Ectodermal cell (in vitro differentiated cells): ENCODE measurements at regions not wholly inside any gene's neighbourhood (a gene's known extent, or its start where the extent isn't known, plus 50 kb on each side); places are given as distances from the start of the nearest gene placed in this dataset.

Source experiments
- H3K27ac ChIP-seq: 2 replicates; pipeline ENCODE4 v1.7.0; 2013; ENCODE audit warnings: mild to moderate bottlenecking, low read depth, low read length; ENCODE audit not compliant: insufficient read depth, poor library complexity, severe bottlenecking
- H3K27me3 ChIP-seq: 2 replicates; pipeline ENCODE4 v1.7.0; 2013; ENCODE audit warnings: mild to moderate bottlenecking, low read length; ENCODE audit not compliant: insufficient read depth, control insufficient read depth, poor library complexity, severe bottlenecking
- H3K36me3 ChIP-seq: one replicate; pipeline ENCODE4 v1.7.0; 2013; ENCODE audit warnings: low read length; ENCODE audit not compliant: control insufficient read depth, insufficient read depth
- H3K4me1 ChIP-seq: one replicate; pipeline ENCODE4 v1.7.0; 2013; ENCODE audit warnings: low read length; ENCODE audit not compliant: control insufficient read depth, insufficient read depth
- H3K4me3 ChIP-seq: 2 replicates; pipeline ENCODE4 v1.7.0; 2013; ENCODE audit warnings: low read depth, low read length, control low read depth; ENCODE audit not compliant: insufficient read depth
- H3K9me3 ChIP-seq: 2 replicates; pipeline ENCODE4 v1.7.0; 2013; ENCODE audit warnings: mild to moderate bottlenecking, low read length, moderate library complexity; ENCODE audit not compliant: control insufficient read depth
- WGBS, 2 experiments: methylation state at CpG; one replicate each; pipeline ENCODE4 v1.1.7; 2013; ENCODE audit warnings: missing lambda C conversion rate in 2 of 2; 5-methylcytosine and 5-hydroxymethylcytosine counted together

DNA sequence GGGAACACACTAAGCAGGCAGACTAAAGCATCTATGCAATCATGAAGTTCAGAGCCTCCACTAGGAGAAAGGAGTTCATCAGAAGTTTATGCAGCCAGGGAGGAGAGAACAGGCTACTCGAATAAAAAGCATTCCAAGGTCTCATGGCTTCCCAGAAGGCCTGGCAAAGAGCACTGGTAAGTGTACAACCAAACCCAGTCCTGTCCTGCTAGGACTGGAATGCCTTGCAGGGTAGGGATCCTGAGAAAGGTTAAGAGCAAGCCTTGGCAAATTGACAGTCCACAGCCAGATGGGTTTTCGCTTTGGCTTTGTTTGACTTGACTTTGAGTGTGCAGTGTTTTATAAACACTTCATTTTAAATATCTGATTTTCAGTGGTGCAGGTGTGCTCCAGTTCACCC is 133.6 kb upstream of the ATP1B1 start:
- H3K36me3 ChIP-seq, result no peaks in the 10 kb centered on the region
- H3K4me3 ChIP-seq, result no peak overlapping the region
- H3K27ac ChIP-seq, result no peak overlapping the region
- no peaks in the 10 kb centered on the region for H3K9me3 ChIP-seq
- 92 to 94% methylated on average over 2 of the region's 2 CpGs for WGBS, 2 experiments
- H3K27me3 ChIP-seq, result no peaks in the 10 kb centered on the region
- peaks cover 9% of the 10 kb centered on the region for H3K4me1 ChIP-seq

DNA sequence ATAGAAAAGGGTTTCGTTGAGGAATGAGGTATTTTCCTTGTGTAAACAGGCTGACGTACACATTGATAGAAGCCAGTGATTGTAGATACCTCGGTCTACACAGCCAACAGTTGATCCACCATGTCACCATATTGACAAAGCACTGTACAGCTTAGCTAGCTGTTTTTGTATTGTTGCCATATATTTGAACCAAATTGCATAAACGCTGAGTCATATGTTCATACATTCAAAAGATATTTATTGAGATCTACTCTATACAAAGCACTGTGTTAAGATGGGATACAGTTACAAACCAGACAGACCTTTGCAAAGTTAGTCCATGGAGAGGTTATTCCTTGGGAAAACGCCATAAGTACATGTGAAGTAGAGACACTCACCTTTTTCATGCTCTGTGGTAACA is 132.4 kb upstream of the ATP1B1 start:
- Histone ChIP-seq H3K27ac (no peak overlapping the region), H3K27me3 (no peaks in the 10 kb centered on the region), H3K4me3 (no peak overlapping the region), H3K4me1 (peaks cover 9% of the 10 kb centered on the region), H3K36me3 (no peaks in the 10 kb centered on the region), H3K9me3 (no peaks in the 10 kb centered on the region)
- 95 to 98% methylated on average over 4 to 5 of the region's 5 CpGs for WGBS, 2 experiments

DNA sequence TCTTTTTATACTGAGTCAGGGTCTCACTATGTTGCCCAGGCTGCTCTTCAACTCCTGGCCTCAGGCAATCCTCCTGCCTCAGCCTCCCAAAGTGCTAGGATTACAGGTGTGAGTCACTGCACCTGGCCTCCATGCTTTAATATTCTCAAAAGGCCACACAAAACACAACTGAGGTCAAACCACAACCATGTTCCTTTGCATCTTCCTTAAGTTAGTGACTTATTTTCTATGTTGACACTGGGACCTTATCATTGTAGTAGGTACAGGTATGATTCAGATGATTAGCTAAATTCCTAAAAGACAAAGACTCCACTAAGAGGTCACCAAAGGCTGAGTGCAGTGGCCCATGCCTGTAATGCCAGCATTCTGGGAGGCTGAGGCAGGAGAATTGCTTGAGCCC is 131.9 kb upstream of the ATP1B1 start:
- Histone ChIP-seq H3K36me3 (no peaks in the 10 kb centered on the region), H3K27ac (no peak overlapping the region), H3K27me3 (no peaks in the 10 kb centered on the region), H3K9me3 (no peaks in the 10 kb centered on the region), H3K4me1 (peaks cover 9% of the 10 kb centered on the region), H3K4me3 (no peak overlapping the region)

DNA sequence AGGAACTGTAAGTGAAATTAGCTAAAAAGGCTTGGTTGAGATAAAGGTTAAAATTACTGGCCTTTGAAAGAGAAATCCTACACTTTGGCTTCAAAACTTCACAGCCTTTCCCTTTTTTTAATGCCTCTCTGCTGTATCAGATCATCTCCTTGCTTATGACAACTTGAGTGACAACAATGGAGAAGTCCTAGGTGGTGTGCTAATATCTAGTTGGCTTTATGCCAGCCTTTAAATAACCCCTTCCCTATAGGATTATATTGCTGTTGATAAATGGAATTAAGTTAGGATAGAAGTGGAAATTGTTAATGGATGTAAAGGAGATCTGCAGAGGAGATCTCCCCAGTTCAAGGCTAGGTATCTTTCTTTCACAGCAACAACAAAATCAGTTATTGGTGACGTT is 130.2 kb upstream of the ATP1B1 start:
- no peaks in the 10 kb centered on the region for H3K9me3 ChIP-seq
- H3K27me3 ChIP-seq, result no peaks in the 10 kb centered on the region
- H3K36me3 ChIP-seq, result no peaks in the 10 kb centered on the region
- no peak overlapping the region for H3K27ac ChIP-seq
- peaks cover 4% of the 10 kb centered on the region for H3K4me1 ChIP-seq
- WGBS, 2 experiments, result 100% methylated on average over 1 of the region's 1 CpG
- no peak overlapping the region for H3K4me3 ChIP-seq

DNA sequence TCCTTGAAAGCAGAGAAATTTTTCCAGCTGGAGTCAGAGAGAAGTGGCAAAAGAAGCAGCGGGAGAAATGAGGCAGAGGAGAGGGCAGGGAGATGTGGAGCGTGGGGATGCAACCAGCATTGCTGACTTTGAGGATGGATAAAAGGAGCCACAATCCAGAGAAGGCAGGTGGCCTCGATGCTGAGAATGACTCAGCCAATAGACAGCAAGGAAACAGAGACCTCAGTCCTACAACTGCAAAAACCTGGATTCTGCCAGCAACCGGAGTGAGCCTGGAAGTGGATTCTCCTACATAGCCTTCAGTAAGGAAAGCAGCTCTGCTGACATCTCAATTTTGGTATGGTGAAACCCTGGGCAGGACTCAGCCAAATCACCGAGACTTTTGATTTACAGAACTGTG is 128.9 kb upstream of the ATP1B1 start:
- Histone ChIP-seq H3K4me1 (no peaks in the 10 kb centered on the region), H3K9me3 (no peaks in the 10 kb centered on the region), H3K4me3 (no peak overlapping the region), H3K27me3 (no peaks in the 10 kb centered on the region), H3K27ac (no peak overlapping the region), H3K36me3 (no peaks in the 10 kb centered on the region)
- 69 to 70% methylated on average over 5 of the region's 5 CpGs for WGBS, 2 experiments

DNA sequence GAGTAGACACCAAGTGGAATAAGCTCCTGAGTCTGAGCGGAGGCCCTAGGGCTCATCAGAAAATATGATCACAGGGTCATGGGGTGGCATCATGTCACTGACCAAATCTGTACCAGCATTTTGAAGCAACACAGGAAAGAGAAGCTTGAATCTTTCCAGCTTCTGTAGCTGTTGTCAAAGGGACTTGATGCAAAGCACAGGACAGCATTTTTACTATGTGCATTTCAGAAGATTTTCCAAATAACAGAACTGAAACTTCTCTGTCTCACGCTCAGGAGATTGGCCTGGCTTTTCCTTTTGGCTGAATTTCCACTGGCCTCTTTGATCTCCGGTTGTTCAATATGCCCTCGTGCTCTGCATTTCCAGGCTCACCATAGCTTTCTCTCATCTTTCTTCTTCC is 127.2 kb upstream of the ATP1B1 start:
- no peaks in the 10 kb centered on the region for H3K4me1 ChIP-seq

DNA sequence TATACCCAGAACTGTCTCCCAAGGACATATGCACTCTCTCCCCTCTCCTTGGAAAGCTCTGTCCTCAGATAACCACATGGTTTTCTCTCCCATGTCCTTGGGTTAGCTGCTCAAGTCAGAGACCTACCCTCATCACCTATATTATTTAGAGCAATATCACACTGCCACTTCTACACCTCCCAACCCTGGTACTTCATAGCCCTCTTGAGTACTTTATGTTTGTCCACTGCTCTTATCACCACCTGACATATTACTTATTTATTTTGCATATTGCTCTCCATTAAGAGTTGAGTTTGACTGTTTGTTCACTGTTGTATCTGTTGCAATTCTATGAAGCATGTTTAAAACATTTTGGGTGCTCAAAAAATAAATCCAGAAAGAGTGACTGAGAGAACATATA is 126.3 kb upstream of the ATP1B1 start:
- Histone ChIP-seq H3K4me3 (no peak overlapping the region), H3K27ac (no peak overlapping the region), H3K9me3 (no peaks in the 10 kb centered on the region), H3K4me1 (no peaks in the 10 kb centered on the region), H3K36me3 (no peaks in the 10 kb centered on the region), H3K27me3 (no peaks in the 10 kb centered on the region)

More for the DNA sequence above, 127.2 kb upstream of the ATP1B1 start:
- Histone ChIP-seq H3K36me3 (no peaks in the 10 kb centered on the region), H3K27ac (no peak overlapping the region), H3K4me3 (no peak overlapping the region), H3K27me3 (no peaks in the 10 kb centered on the region), H3K9me3 (no peaks in the 10 kb centered on the region)
- WGBS, 2 experiments, result 93 to 96% methylated on average over 4 of the region's 4 CpGs

DNA sequence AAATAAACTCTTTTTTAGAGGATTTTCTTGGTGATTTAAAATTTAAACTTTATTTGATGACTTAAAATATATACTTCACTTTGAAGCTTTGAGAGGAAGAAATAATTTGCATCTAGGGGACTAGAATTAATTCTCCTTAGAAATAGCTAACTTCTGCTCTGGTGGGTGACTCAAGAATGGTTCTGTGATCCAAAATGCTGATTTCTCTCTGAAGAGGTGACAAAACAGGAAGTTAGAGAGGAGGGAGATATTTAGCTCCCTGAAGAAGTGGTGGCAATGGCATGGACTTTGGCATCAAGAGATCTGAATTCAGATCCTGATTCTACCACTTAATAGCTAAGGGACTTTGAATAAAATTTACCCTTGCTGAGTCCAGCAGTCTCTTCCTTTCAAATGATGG is 125.8 kb upstream of the ATP1B1 start:
- no peaks in the 10 kb centered on the region for H3K27me3 ChIP-seq
- no peak overlapping the region for H3K4me3 ChIP-seq
- no peaks in the 10 kb centered on the region for H3K36me3 ChIP-seq
- H3K4me1 ChIP-seq, result no peaks in the 10 kb centered on the region
- H3K9me3 ChIP-seq, result no peaks in the 10 kb centered on the region
- H3K27ac ChIP-seq, result no peak overlapping the region

DNA sequence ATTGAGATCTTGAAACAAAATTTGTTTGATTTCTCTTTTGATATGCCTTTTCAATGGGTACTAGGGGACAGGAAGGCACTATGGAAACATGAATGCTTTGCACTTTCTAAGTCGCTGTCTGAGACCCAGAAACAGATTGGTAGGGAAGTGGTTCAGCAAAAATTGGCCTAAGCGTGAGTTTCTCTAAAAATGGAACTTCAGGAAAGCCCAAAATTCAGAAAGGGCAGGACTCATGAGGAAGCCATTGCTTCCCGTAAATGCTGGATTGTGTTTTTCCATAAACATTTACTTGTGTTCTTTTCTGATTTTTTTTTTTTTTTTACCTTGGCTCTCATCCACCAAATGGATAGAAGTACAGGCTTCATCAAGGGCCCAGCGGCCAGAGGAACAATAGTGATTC is 123.7 kb upstream of the ATP1B1 start:
- H3K9me3 ChIP-seq, result no peaks in the 10 kb centered on the region

DNA sequence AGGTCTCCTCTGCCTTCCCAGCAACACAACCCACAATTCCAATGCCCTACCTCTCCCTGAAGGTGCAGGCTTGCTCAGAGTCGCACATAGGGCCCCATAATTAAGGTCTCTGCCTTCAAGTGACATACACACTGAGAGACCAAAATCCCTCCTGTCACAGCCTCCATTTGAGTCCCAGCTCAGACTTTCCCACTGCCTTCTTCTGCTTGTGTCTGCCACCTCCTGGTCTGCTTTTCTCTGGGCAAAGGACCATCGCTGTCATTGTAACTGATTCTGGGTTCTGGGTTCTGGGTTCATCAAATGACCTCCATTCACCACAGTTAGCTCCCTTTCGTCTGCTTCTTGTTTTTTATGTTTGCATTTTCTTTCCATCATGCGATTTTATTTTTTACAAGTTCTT is 119.2 kb upstream of the ATP1B1 start:
- H3K36me3 ChIP-seq, result no peaks in the 10 kb centered on the region
- 82 to 96% methylated on average over 4 of the region's 4 CpGs for WGBS, 2 experiments

More for the DNA sequence above, 123.7 kb upstream of the ATP1B1 start:
- Histone ChIP-seq H3K4me1 (no peaks in the 10 kb centered on the region), H3K27ac (no peak overlapping the region), H3K27me3 (no peaks in the 10 kb centered on the region), H3K4me3 (no peak overlapping the region), H3K36me3 (no peaks in the 10 kb centered on the region)
- WGBS, 2 experiments, result 72 to 73% methylated on average over 4 of the region's 4 CpGs

DNA sequence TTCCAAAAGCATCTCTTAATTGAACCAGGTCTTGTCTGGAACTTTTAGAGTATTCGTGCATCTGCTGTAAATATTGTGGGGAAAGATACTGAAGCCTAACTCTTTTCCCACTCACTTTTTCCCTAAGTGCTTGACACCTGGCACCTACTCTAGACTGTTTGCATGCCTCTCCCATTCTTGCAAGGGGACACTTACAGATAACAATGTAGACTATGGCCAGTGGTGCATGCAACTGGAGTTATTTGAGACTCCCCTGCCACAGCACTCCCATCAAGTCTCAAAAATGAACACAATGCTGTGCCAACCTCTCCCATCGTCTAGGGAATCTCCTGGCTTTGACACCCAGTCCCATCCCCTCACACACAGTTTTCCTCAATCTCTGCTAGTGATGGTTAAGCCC is 118.6 kb upstream of the ATP1B1 start:
- Histone ChIP-seq H3K4me3 (no peak overlapping the region), H3K27me3 (no peaks in the 10 kb centered on the region), H3K36me3 (no peaks in the 10 kb centered on the region), H3K27ac (no peak overlapping the region), H3K4me1 (no peaks in the 10 kb centered on the region), H3K9me3 (no peaks in the 10 kb centered on the region)
- WGBS, 2 experiments, result 90 to 92% methylated on average over 1 to 2 of the region's 2 CpGs

More for the DNA sequence above, 119.2 kb upstream of the ATP1B1 start:
- Histone ChIP-seq H3K27me3 (no peaks in the 10 kb centered on the region), H3K4me1 (no peaks in the 10 kb centered on the region), H3K9me3 (no peaks in the 10 kb centered on the region), H3K4me3 (no peak overlapping the region), H3K27ac (no peak overlapping the region)
